ENCODE measurements at regions not wholly inside any gene's neighbourhood (a gene's known extent, or its start where the extent isn't known, plus 50 kb on each side); places are given as distances from the start of the nearest gene placed in this dataset.

- DNase-seq (ENCODE audit: low read depth): no peak
These were observed 224.4 kb upstream of the POU3F1 start for GRCh38 chr1:38270849-38271633.

GRCh38 chr1:38269923-38270848, 223.6 kb upstream of the POU3F1 start:
- no peak for DNase-seq (ENCODE audit: low read depth)
- H3K4me3 ChIP-seq (ENCODE audit: low read depth, low read length): no peak overlapping the region

More at GRCh38 chr1:38270849-38271633, 224.4 kb upstream of the POU3F1 start:
- no peak overlapping the region for H3K4me3 ChIP-seq (ENCODE audit: low read depth, low read length)
- TF ChIP-seq, protein P1, sequence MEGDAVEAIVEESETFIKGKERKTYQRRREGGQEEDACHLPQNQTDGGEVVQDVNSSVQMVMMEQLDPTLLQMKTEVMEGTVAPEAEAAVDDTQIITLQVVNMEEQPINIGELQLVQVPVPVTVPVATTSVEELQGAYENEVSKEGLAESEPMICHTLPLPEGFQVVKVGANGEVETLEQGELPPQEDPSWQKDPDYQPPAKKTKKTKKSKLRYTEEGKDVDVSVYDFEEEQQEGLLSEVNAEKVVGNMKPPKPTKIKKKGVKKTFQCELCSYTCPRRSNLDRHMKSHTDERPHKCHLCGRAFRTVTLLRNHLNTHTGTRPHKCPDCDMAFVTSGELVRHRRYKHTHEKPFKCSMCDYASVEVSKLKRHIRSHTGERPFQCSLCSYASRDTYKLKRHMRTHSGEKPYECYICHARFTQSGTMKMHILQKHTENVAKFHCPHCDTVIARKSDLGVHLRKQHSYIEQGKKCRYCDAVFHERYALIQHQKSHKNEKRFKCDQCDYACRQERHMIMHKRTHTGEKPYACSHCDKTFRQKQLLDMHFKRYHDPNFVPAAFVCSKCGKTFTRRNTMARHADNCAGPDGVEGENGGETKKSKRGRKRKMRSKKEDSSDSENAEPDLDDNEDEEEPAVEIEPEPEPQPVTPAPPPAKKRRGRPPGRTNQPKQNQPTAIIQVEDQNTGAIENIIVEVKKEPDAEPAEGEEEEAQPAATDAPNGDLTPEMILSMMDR (conservative IDR thresholded peaks at IDR 0.05; ENCODE audit: low read depth, low read length): no peak

DNA sequence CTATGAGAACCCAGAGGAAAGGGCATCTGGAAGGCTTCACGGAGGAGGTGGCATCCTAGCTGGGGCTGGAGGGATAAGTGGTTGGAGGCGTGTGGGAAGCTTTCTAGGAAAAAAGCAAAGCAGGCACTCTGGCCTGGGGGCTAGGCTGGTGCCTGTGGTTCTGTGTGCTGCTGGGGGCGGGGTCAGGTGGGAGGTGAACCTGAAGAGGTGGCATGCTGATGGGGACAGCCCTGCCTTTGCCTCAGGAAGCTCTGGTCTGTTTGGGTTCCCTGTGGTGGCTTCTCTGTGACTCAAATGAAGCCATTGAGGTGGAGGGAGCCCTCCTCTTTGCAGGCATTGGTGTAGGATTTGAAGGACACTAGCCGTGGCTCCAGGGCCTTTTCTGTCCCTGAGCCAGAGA, 221.6 kb upstream of the POU3F1 start:
- DNase-seq (ENCODE audit: low read depth): no peak
- TF ChIP-seq, protein P1 (conservative IDR thresholded peaks at IDR 0.05; ENCODE audit: low read depth, low read length): no peak
- no peak overlapping the region for H3K4me3 ChIP-seq (ENCODE audit: low read depth, low read length)

More at GRCh38 chr1:38269923-38270848, 223.6 kb upstream of the POU3F1 start:
- TF ChIP-seq, protein P1 (conservative IDR thresholded peaks at IDR 0.05; ENCODE audit: low read depth, low read length): no peak

- TF ChIP-seq, protein P1 (conservative IDR thresholded peaks at IDR 0.05; ENCODE audit: low read depth, low read length): no peak
These were observed 220.7 kb upstream of the POU3F1 start for GRCh38 chr1:38267037-38268036.

DNA sequence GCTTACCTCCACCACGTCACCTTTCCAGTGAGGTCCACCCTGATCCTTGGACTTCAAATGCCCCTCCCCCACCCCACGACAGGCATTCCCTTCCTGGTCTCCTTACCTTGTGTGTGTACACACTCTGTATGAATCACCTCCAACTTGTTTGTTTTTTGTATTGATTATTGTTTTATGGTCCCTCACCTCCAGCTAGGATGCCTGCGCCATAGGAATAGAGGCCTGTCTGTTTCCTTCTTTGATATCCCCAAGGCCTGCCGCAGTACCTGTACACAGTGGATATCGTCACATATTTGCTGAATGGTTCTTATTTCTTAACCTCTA, 219.6 kb upstream of the POU3F1 start:
- no peak overlapping the region for H3K4me3 ChIP-seq (ENCODE audit: low read depth, low read length)
- no peak for DNase-seq (ENCODE audit: low read depth)
- TF ChIP-seq, protein P1 (conservative IDR thresholded peaks at IDR 0.05; ENCODE audit: low read depth, low read length): no peak

More at GRCh38 chr1:38267037-38268036, 220.7 kb upstream of the POU3F1 start:
- DNase-seq (ENCODE audit: low read depth): no peak
- no peak overlapping the region for H3K4me3 ChIP-seq (ENCODE audit: low read depth, low read length)
